ENCODE measurements at regions not wholly inside any gene's neighbourhood (a gene's known extent, or its start where the extent isn't known, plus 50 kb on each side); places are given as distances from the start of the nearest gene placed in this dataset.

GRCh38 chr15:96764946-96765345 is 434.4 kb downstream of the NR2F2 start:
- TF ChIP-seq CTCF (IDR thresholded peaks at IDR 0.05) (no peak), POLR2A (IDR thresholded peaks at IDR 0.05) (no peak)

All from heart left ventricle (tissue), 13 donors.